ENCODE measurements at regions not wholly inside any gene's neighbourhood (a gene's known extent, or its start where the extent isn't known, plus 50 kb on each side); places are given as distances from the start of the nearest gene placed in this dataset.

DNA sequence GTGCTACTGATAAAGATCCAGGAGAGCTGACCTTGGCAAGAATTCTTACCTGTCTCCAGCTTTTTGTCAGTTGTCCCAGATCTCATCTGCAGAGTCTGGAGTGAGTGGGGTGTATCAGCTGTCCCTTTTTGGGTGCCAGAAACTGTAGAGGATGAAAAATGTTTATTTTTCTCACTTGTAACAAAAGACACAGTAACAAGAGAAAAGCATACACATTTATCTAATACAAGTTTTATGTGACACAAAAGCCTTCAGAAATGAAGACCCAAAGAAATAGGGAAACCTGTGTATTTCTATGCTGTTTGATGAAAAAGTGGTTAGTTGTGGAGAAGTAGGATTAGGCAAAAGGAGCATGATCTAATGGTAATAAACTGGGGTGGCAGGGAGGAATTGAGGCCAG lies 58.5 kb upstream of the NPVF start:
- TF ChIP-seq TAF1 (IDR thresholded peaks at IDR 0.05; ENCODE audit: low read depth, low read length) (no peak), POLR2AphosphoS5 (IDR thresholded peaks at IDR 0.05; ENCODE audit: low read depth, low read length) (no peak), POLR2A (IDR thresholded peaks at IDR 0.05; ENCODE audit: low read depth, low read length) (no peak)
